ENCODE measurements at regions not wholly inside any gene's neighbourhood (a gene's known extent, or its start where the extent isn't known, plus 50 kb on each side); places are given as distances from the start of the nearest gene placed in this dataset.

GRCh38 chr1:195765099-195765498 lies 843.1 kb downstream of the KCNT2 start:
- H3K9me3 Mint-ChIP-seq: no peaks in the 10 kb centered on the region
- H3K4me3 Mint-ChIP-seq: no peak overlapping the region
- H3K27me3 Mint-ChIP-seq: no peaks in the 10 kb centered on the region
- no peaks in the 10 kb centered on the region for H3K4me1 Mint-ChIP-seq
- H3K36me3 Mint-ChIP-seq: no peaks in the 10 kb centered on the region
- H3K27ac Mint-ChIP-seq: no peak overlapping the region

GRCh38 chr1:195763907-195764374 lies 844.3 kb downstream of the KCNT2 start:
- H3K4me3 Mint-ChIP-seq: no peak overlapping the region
- H3K27ac Mint-ChIP-seq: no peak overlapping the region
- no peaks in the 10 kb centered on the region for H3K36me3 Mint-ChIP-seq
- H3K4me1 Mint-ChIP-seq: no peaks in the 10 kb centered on the region
- no peaks in the 10 kb centered on the region for H3K9me3 Mint-ChIP-seq
- H3K27me3 Mint-ChIP-seq: no peaks in the 10 kb centered on the region

- Mint-ChIP-seq H3K9me3 (no peaks in the 10 kb centered on the region), H3K4me1 (no peaks in the 10 kb centered on the region), H3K27ac (no peak overlapping the region), H3K36me3 (no peaks in the 10 kb centered on the region), H3K27me3 (no peaks in the 10 kb centered on the region), H3K4me3 (no peak overlapping the region)
Measured at GRCh38 chr1:195763146-195763906, 844.9 kb downstream of the KCNT2 start.

- Mint-ChIP-seq H3K36me3 (no peaks in the 10 kb centered on the region), H3K27ac (no peak overlapping the region), H3K4me3 (no peak overlapping the region), H3K4me1 (no peaks in the 10 kb centered on the region), H3K9me3 (no peaks in the 10 kb centered on the region), H3K27me3 (no peaks in the 10 kb centered on the region)
Measured at GRCh38 chr1:195761104-195761503, 847.1 kb downstream of the KCNT2 start.

GRCh38 chr1:195756109-195756508 lies 852.1 kb downstream of the KCNT2 start:
- Mint-ChIP-seq H3K4me1 (no peaks in the 10 kb centered on the region), H3K9me3 (peaks cover 0 to 4% (median 0%) of the 10 kb centered on the region in 3 donors), H3K36me3 (no peaks in the 10 kb centered on the region), H3K27ac (no peak overlapping the region), H3K4me3 (no peak overlapping the region), H3K27me3 (no peaks in the 10 kb centered on the region)

- no peak overlapping the region for H3K27ac Mint-ChIP-seq
- no peak overlapping the region for H3K4me3 Mint-ChIP-seq
- H3K4me1 Mint-ChIP-seq: no peaks in the 10 kb centered on the region
Measured at GRCh38 chr1:195754874-195755273, 853.4 kb downstream of the KCNT2 start.

GRCh38 chr1:195754303-195754702 lies 853.9 kb downstream of the KCNT2 start:
- Mint-ChIP-seq H3K27ac (no peak overlapping the region), H3K27me3 (no peaks in the 10 kb centered on the region), H3K9me3 (peaks cover 0 to 8% (median 0%) of the 10 kb centered on the region in 3 donors), H3K4me1 (no peaks in the 10 kb centered on the region), H3K36me3 (no peaks in the 10 kb centered on the region), H3K4me3 (no peak overlapping the region)

More at GRCh38 chr1:195754874-195755273, 853.4 kb downstream of the KCNT2 start:
- Mint-ChIP-seq H3K27me3 (no peaks in the 10 kb centered on the region), H3K36me3 (no peaks in the 10 kb centered on the region), H3K9me3 (peaks cover 0 to 7% (median 0%) of the 10 kb centered on the region in 3 donors)

- no peak overlapping the region for H3K4me3 Mint-ChIP-seq
- H3K27me3 Mint-ChIP-seq: no peaks in the 10 kb centered on the region
- peaks cover 0 to 8% (median 0%) of the 10 kb centered on the region in 3 donors for H3K9me3 Mint-ChIP-seq
- H3K4me1 Mint-ChIP-seq: no peaks in the 10 kb centered on the region
- no peak overlapping the region for H3K27ac Mint-ChIP-seq
- H3K36me3 Mint-ChIP-seq: no peaks in the 10 kb centered on the region
Measured at GRCh38 chr1:195748969-195749368, 859.3 kb downstream of the KCNT2 start.

GRCh38 chr1:195745189-195746010 lies 862.8 kb downstream of the KCNT2 start:
- no peaks in the 10 kb centered on the region for H3K36me3 Mint-ChIP-seq
- no peaks in the 10 kb centered on the region for H3K4me1 Mint-ChIP-seq
- H3K4me3 Mint-ChIP-seq: no peak overlapping the region
- no peaks in the 10 kb centered on the region for H3K27me3 Mint-ChIP-seq
- H3K27ac Mint-ChIP-seq: no peak overlapping the region
- H3K9me3 Mint-ChIP-seq: peaks cover 0 to 13% (median 2%) of the 10 kb centered on the region in 3 donors

GRCh38 chr1:195744256-195744655 lies 864.0 kb downstream of the KCNT2 start:
- Mint-ChIP-seq H3K9me3 (peaks cover 0 to 9% (median 2%) of the 10 kb centered on the region in 3 donors), H3K27ac (no peak overlapping the region), H3K36me3 (no peaks in the 10 kb centered on the region), H3K4me1 (no peaks in the 10 kb centered on the region), H3K27me3 (no peaks in the 10 kb centered on the region), H3K4me3 (no peak overlapping the region)

- no peaks in the 10 kb centered on the region for H3K27me3 Mint-ChIP-seq
- H3K9me3 Mint-ChIP-seq: peaks cover 0 to 9% (median 2%) of the 10 kb centered on the region in 3 donors
- H3K4me1 Mint-ChIP-seq: no peaks in the 10 kb centered on the region
- H3K27ac Mint-ChIP-seq: no peak overlapping the region
- no peaks in the 10 kb centered on the region for H3K36me3 Mint-ChIP-seq
- no peak overlapping the region for H3K4me3 Mint-ChIP-seq
Measured at GRCh38 chr1:195740862-195741261, 867.4 kb downstream of the KCNT2 start.

- Mint-ChIP-seq H3K9me3 (peaks cover 0 to 9% (median 2%) of the 10 kb centered on the region in 3 donors), H3K4me3 (no peak overlapping the region), H3K27ac (no peak overlapping the region), H3K27me3 (no peaks in the 10 kb centered on the region), H3K4me1 (no peaks in the 10 kb centered on the region), H3K36me3 (no peaks in the 10 kb centered on the region)
Measured at GRCh38 chr1:195738966-195739650, 869.1 kb downstream of the KCNT2 start.

- H3K4me3 Mint-ChIP-seq: no peak overlapping the region
- no peak overlapping the region for H3K27ac Mint-ChIP-seq
- H3K9me3 Mint-ChIP-seq: peaks cover 0 to 2% (median 0%) of the 10 kb centered on the region in 3 donors
Measured at GRCh38 chr1:195735140-195735539, 873.1 kb downstream of the KCNT2 start.

GRCh38 chr1:195733826-195734225 lies 874.4 kb downstream of the KCNT2 start:
- peaks cover 2% of the 10 kb centered on the region for H3K27me3 Mint-ChIP-seq

More at GRCh38 chr1:195735140-195735539, 873.1 kb downstream of the KCNT2 start:
- peaks cover 2% of the 10 kb centered on the region for H3K27me3 Mint-ChIP-seq
- no peaks in the 10 kb centered on the region for H3K36me3 Mint-ChIP-seq
- no peaks in the 10 kb centered on the region for H3K4me1 Mint-ChIP-seq

GRCh38 chr1:195733408-195733807 lies 874.8 kb downstream of the KCNT2 start:
- H3K27ac Mint-ChIP-seq: no peak overlapping the region
- no peaks in the 10 kb centered on the region for H3K4me1 Mint-ChIP-seq
- H3K27me3 Mint-ChIP-seq: peaks cover 2% of the 10 kb centered on the region
- no peak overlapping the region for H3K4me3 Mint-ChIP-seq
- peaks cover 0 to 2% (median 0%) of the 10 kb centered on the region in 3 donors for H3K9me3 Mint-ChIP-seq
- no peaks in the 10 kb centered on the region for H3K36me3 Mint-ChIP-seq

More at GRCh38 chr1:195733826-195734225, 874.4 kb downstream of the KCNT2 start:
- no peak overlapping the region for H3K4me3 Mint-ChIP-seq
- no peak overlapping the region for H3K27ac Mint-ChIP-seq
- peaks cover 0 to 2% (median 0%) of the 10 kb centered on the region in 3 donors for H3K9me3 Mint-ChIP-seq
- H3K36me3 Mint-ChIP-seq: no peaks in the 10 kb centered on the region
- H3K4me1 Mint-ChIP-seq: no peaks in the 10 kb centered on the region
